Ascending aorta (tissue), 2 donors: ENCODE measurements at regions not wholly inside any gene's neighbourhood (a gene's known extent, or its start where the extent isn't known, plus 50 kb on each side); places are given as distances from the start of the nearest gene placed in this dataset.

ENCODE experiments used
- DNase-seq, 2 donors: peaks; one replicate each; pipeline ENCODE4 v3.0.0-alpha.2; 2019; ENCODE audit warnings: low spot score in 2 of 2
- H3K27ac ChIP-seq, 2 donors: fragments of 200-600 bp; sonication (generic); one replicate each; pipeline ENCODE4 v1.5.1; 2016 to 2017; ENCODE audit warnings: mild to moderate bottlenecking in 1 of 2
- H3K27me3 ChIP-seq: fragments of 200-600 bp; sonication (generic); one replicate; pipeline ENCODE4 v1.5.1; 2017
- H3K36me3 ChIP-seq, 2 donors: fragments of 200-600 bp; sonication (generic); one replicate each; pipeline ENCODE4 v1.5.1; 2016
- H3K4me1 ChIP-seq, 2 donors: fragments of 200-600 bp; sonication (generic); one replicate each; pipeline ENCODE4 v1.5.1; 2016 to 2017; ENCODE audit warnings: mild to moderate bottlenecking in 1 of 2
- H3K4me3 ChIP-seq, 2 donors: fragments of 200-600 bp; sonication (generic); one replicate each; pipeline ENCODE4 v1.5.1; 2016 to 2017; ENCODE audit warnings: mild to moderate bottlenecking in 1 of 2
- H3K9me3 ChIP-seq, 2 donors: fragments of 200-600 bp; sonication (generic); one replicate each; pipeline ENCODE4 v1.5.1; 2016
- intact Hi-C: fragments of 100-400 bp; cut with DNase I; formaldehyde crosslinking; loops from one replicate; pipeline ENCODE4 v1.15.1; 2023
- TF ChIP-seq, protein P1 (sequence below), 3 experiments: fragments of 200-600 bp in 2 of 3; fragments of 450-650 bp in 1 of 3; sonication (generic) in 2 of 3; IDR thresholded peaks; one replicate each; pipeline ENCODE4 v1.5.1; 2016 to 2019; ENCODE audit warnings: antibody characterized with exemption in 3 of 3, mild to moderate bottlenecking in 1 of 3, moderate library complexity in 1 of 3

DNA sequence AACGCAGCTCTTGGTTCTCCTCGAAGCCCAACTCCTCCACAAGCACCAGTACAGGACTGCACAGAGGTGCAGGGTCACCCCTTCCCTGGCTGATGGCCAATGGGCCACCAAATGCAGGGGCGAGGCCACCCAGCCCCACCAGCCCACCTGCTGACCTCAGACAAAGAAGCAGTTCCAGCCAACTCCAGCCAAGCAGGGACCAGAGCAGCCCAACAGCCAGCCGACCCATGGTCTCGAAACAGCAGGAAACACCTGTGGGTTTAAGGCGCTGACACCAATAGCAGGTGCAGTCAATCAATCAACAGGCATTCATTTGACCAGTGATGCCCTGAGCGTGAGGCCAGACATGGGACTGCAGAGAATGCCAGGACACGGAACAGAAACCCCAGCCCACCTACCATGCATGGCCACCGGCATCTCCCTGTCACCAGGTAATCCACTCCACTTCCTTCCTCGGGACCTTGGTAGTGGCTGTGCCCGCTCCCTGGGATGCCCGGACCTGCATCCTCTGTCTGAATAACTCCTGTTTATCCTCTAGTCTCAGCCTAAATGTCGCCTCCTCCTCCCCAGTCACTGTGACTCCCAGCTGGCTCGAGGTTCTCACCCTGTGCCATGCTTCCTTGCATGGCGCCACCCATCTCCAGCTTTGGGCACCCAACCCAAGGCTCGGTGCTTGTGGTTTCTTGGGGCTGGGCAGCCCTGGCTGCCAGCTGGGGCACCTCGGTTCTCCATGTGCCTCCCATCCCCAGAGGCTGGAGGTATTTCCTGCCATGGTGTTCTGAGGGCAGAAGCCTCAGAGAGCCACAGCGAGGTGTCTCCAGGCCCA lies 1475.4 kb downstream of the BRD1 start:
- TF ChIP-seq, protein P1, sequence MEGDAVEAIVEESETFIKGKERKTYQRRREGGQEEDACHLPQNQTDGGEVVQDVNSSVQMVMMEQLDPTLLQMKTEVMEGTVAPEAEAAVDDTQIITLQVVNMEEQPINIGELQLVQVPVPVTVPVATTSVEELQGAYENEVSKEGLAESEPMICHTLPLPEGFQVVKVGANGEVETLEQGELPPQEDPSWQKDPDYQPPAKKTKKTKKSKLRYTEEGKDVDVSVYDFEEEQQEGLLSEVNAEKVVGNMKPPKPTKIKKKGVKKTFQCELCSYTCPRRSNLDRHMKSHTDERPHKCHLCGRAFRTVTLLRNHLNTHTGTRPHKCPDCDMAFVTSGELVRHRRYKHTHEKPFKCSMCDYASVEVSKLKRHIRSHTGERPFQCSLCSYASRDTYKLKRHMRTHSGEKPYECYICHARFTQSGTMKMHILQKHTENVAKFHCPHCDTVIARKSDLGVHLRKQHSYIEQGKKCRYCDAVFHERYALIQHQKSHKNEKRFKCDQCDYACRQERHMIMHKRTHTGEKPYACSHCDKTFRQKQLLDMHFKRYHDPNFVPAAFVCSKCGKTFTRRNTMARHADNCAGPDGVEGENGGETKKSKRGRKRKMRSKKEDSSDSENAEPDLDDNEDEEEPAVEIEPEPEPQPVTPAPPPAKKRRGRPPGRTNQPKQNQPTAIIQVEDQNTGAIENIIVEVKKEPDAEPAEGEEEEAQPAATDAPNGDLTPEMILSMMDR (IDR thresholded peaks at IDR 0.05) = no peak
- intact Hi-C loops = no loop called here
- Histone ChIP-seq H3K36me3 (no peaks in the 10 kb centered on the region), H3K27me3 (no peaks in the 10 kb centered on the region), H3K9me3 (no peaks in the 10 kb centered on the region), H3K4me3 (no peak overlapping the region), H3K27ac (no peak overlapping the region), H3K4me1 (no peaks in the 10 kb centered on the region)
- DNase-seq = no peak

DNA sequence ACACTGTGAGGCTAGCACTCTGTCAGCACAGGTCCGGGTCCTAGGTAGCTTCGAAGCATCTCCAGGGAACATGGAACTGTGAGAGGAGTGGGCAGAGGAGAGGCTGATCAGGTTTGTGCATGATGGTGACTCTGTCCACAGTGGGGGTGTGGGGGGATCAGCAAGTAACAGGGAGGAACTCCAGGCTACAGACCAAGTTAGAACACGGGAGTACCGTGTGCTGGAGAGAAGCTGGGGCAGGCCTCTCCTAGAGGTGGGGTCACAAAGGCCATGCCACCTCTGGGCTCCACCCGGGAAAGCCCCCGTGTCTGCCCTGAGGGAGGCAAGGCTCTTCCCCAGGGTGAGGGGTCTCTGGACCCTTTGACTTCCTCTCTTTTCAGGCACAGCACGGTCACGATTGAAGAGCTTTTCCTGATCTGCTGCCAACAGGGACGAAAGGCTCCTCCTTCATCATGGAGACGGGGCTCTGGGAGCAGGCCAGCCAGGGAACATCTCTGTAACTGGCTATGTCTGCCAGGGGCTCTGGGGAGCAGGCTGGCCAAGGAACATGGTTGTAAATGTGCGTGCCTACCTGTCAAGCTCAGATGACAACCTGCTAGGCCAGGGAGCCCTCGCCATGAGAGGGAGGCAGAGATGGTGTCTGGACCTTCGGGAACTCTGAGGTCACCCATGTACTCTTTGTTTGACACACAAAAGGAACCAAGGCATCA lies 1476.1 kb downstream of the BRD1 start:
- Histone ChIP-seq H3K27ac (no peak overlapping the region), H3K4me1 (no peaks in the 10 kb centered on the region), H3K4me3 (no peak overlapping the region), H3K36me3 (no peaks in the 10 kb centered on the region), H3K27me3 (no peaks in the 10 kb centered on the region), H3K9me3 (no peaks in the 10 kb centered on the region)
- no peak for DNase-seq
- TF ChIP-seq, protein P1 (IDR thresholded peaks at IDR 0.05) = no peak
- intact Hi-C loops = no loop called here

DNA sequence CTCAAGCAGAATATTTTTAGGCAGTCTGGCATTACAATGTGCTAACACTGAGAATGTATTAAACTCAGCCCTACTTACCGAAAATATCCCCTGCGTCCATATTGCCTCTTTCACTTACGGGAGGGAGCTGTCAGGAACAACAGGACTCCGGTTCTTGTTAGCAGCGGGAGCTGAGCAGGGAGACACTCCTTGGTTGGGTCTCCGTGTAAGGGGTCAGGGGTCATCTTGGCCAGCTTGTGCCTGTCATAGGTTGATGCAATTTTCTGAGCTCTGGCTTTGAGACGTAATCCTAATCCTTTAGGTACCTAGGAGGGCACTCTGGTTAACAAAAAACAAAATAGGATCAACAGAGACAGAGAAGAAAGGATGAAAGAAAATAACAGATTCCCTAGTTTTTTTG lies 1477.2 kb downstream of the BRD1 start:
- TF ChIP-seq, protein P1 (IDR thresholded peaks at IDR 0.05) = no peak
- Histone ChIP-seq H3K4me3 (no peak overlapping the region), H3K36me3 (no peaks in the 10 kb centered on the region), H3K27ac (no peak overlapping the region), H3K27me3 (no peaks in the 10 kb centered on the region), H3K9me3 (no peaks in the 10 kb centered on the region), H3K4me1 (no peaks in the 10 kb centered on the region)
- DNase-seq = no peak
- intact Hi-C loops = no loop called here

DNA sequence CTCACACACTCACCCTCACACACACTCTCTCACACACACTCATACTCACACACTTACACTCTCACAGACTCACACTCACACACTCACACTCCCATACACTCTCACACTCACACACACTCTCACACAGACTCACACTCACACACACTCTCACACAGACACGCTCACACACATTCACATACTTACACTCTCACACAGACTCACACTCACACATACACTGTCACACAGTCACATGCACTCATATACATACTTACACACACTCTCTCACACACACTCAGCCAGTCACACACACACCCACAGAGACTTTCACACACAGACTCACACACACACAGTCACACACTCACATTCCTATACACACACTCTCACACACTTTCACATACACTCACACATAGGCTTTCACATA lies 1478.8 kb downstream of the BRD1 start:
- intact Hi-C loops = no loop called here
- Histone ChIP-seq H3K4me3 (no peak overlapping the region), H3K27me3 (no peaks in the 10 kb centered on the region), H3K9me3 (no peaks in the 10 kb centered on the region), H3K4me1 (no peaks in the 10 kb centered on the region), H3K27ac (no peak overlapping the region), H3K36me3 (no peaks in the 10 kb centered on the region)
- TF ChIP-seq, protein P1 (IDR thresholded peaks at IDR 0.05) = no peak
- DNase-seq = no peak

DNA sequence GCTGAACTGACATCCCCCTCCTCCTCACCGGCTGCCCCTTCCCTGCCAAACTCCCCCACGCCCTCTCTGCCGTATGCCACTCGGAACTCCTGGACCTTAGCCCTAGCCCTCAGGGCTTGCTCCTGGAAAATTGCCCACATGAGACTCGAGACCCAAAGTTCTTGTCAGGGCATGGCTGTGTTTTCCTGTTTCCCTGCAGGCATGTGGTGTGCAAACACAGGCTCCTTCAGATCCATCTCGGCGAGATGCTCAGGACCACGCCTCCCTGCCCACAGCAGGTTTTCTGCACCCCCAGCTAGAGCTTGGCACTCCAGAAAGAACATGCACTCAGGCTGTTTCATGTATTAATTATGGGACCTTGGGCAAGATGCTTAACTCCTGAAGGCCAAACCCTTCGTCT lies 1480.4 kb downstream of the BRD1 start:
- TF ChIP-seq, protein P1 (IDR thresholded peaks at IDR 0.05) = no peak
- H3K36me3 ChIP-seq = no peaks in the 10 kb centered on the region
- H3K9me3 ChIP-seq = no peaks in the 10 kb centered on the region
- no peak overlapping the region for H3K27ac ChIP-seq
- intact Hi-C loops = no loop called here
- no peak overlapping the region for H3K4me3 ChIP-seq
- H3K27me3 ChIP-seq = no peaks in the 10 kb centered on the region
- H3K4me1 ChIP-seq = no peaks in the 10 kb centered on the region
- no peak for DNase-seq
